BE2C (cell line): ENCODE measurements at regions not wholly inside any gene's neighbourhood (a gene's known extent, or its start where the extent isn't known, plus 50 kb on each side); places are given as distances from the start of the nearest gene placed in this dataset.
A peak's percentile ranks its signal among the peaks of the same experiment; 100 is the strongest.

Source experiments
- DNase-seq: peaks from one replicate; pipeline ENCODE4 v3.0.0-alpha.2; 2020
- H3K27me3 ChIP-seq: fragments of 250-450 bp; sonication (Bioruptor Pico); 2 replicates; pipeline ENCODE4 v1.5.1; 2020; ENCODE audit warnings: mild to moderate bottlenecking
- H3K36me3 ChIP-seq: fragments of 250-450 bp; sonication (Bioruptor Pico); 2 replicates; pipeline ENCODE4 v1.5.1; 2020; ENCODE audit warnings: mild to moderate bottlenecking
- H3K4me1 ChIP-seq: fragments of 250-450 bp; sonication (Bioruptor Pico); 2 replicates; pipeline ENCODE4 v1.5.1; 2020
- H3K4me3 ChIP-seq: 2 replicates; pipeline ENCODE4 v1.5.1; 2011; ENCODE audit warnings: low read depth, low read length
- H3K9me3 ChIP-seq: fragments of 250-450 bp; sonication (Bioruptor Pico); 2 replicates; pipeline ENCODE4 v1.5.1; 2020
- TF ChIP-seq, protein P1 (sequence below): IDR thresholded peaks from 2 replicates; pipeline ENCODE4 v1.5.1; 2012; ENCODE audit warnings: mild to moderate bottlenecking, low read depth, low read length

GRCh38 chr1:198047913-198048312 is 108.9 kb upstream of the NEK7 start:
- H3K27me3 ChIP-seq = no peaks in the 10 kb centered on the region
- TF ChIP-seq, protein P1, sequence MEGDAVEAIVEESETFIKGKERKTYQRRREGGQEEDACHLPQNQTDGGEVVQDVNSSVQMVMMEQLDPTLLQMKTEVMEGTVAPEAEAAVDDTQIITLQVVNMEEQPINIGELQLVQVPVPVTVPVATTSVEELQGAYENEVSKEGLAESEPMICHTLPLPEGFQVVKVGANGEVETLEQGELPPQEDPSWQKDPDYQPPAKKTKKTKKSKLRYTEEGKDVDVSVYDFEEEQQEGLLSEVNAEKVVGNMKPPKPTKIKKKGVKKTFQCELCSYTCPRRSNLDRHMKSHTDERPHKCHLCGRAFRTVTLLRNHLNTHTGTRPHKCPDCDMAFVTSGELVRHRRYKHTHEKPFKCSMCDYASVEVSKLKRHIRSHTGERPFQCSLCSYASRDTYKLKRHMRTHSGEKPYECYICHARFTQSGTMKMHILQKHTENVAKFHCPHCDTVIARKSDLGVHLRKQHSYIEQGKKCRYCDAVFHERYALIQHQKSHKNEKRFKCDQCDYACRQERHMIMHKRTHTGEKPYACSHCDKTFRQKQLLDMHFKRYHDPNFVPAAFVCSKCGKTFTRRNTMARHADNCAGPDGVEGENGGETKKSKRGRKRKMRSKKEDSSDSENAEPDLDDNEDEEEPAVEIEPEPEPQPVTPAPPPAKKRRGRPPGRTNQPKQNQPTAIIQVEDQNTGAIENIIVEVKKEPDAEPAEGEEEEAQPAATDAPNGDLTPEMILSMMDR = no peak
- no peak overlapping the region for H3K4me3 ChIP-seq
- H3K4me1 ChIP-seq = no peaks in the 10 kb centered on the region
- H3K36me3 ChIP-seq = no peaks in the 10 kb centered on the region
- no peaks in the 10 kb centered on the region for H3K9me3 ChIP-seq
- DNase-seq = no peak

GRCh38 chr1:198054510-198054909 is 102.3 kb upstream of the NEK7 start:
- Histone ChIP-seq H3K36me3 (no peaks in the 10 kb centered on the region), H3K9me3 (no peaks in the 10 kb centered on the region), H3K4me3 (no peak overlapping the region), H3K4me1 (no peaks in the 10 kb centered on the region), H3K27me3 (no peaks in the 10 kb centered on the region)
- no peak for DNase-seq
- TF ChIP-seq, protein P1 = no peak

- H3K4me1 ChIP-seq = no peaks in the 10 kb centered on the region
- peak; percentile 57 for DNase-seq
Observed at GRCh38 chr1:198056255-198056654, 100.5 kb upstream of the NEK7 start.

GRCh38 chr1:198064181-198064580 is 92.6 kb upstream of the NEK7 start:
- no peaks in the 10 kb centered on the region; the same call in 1 of the 2 replicates for H3K4me1 ChIP-seq
- H3K27me3 ChIP-seq = no peaks in the 10 kb centered on the region
- H3K4me3 ChIP-seq = no peak overlapping the region
- TF ChIP-seq, protein P1 = no peak
- H3K9me3 ChIP-seq = no peaks in the 10 kb centered on the region
- DNase-seq = no peak
- no peaks in the 10 kb centered on the region for H3K36me3 ChIP-seq

More at GRCh38 chr1:198056255-198056654, 100.5 kb upstream of the NEK7 start:
- Histone ChIP-seq H3K36me3 (no peaks in the 10 kb centered on the region), H3K27me3 (no peaks in the 10 kb centered on the region), H3K4me3 (no peak overlapping the region), H3K9me3 (no peaks in the 10 kb centered on the region)
- TF ChIP-seq, protein P1 = peak; percentile 64

GRCh38 chr1:198068285-198068684 is 88.5 kb upstream of the NEK7 start:
- DNase-seq = no peak

GRCh38 chr1:198072177-198072576 is 84.6 kb upstream of the NEK7 start:
- TF ChIP-seq, protein P1 = peak; percentile 21
- Histone ChIP-seq H3K9me3 (no peaks in the 10 kb centered on the region), H3K4me3 (no peak overlapping the region), H3K36me3 (no peaks in the 10 kb centered on the region), H3K4me1 (no peaks in the 10 kb centered on the region), H3K27me3 (no peaks in the 10 kb centered on the region)
- DNase-seq = no peak

More at GRCh38 chr1:198068285-198068684, 88.5 kb upstream of the NEK7 start:
- H3K4me3 ChIP-seq = no peak overlapping the region
- no peaks in the 10 kb centered on the region for H3K9me3 ChIP-seq
- H3K4me1 ChIP-seq = no peaks in the 10 kb centered on the region; the same call in 1 of the 2 replicates
- H3K27me3 ChIP-seq = no peaks in the 10 kb centered on the region
- H3K36me3 ChIP-seq = no peaks in the 10 kb centered on the region
- TF ChIP-seq, protein P1 = no peak
